WTC11 (cell line): ENCODE measurements at regions not wholly inside any gene's neighbourhood (a gene's known extent, or its start where the extent isn't known, plus 50 kb on each side); places are given as distances from the start of the nearest gene placed in this dataset.
A peak's percentile ranks its signal among the peaks of the same experiment; 100 is the strongest.

Source experiments
- ATAC-seq: fragments of 200-7000 bp; cut with Tn5 transposase; 2 replicates; pipeline ENCODE4 v1.10.0; 2021; ENCODE audit warnings: mild to moderate bottlenecking, moderate library complexity
- CTCF ChIA-PET: fragments of 300-600 bp; sonication (Branson Sonifier 250); formaldehyde crosslinking; loops from one replicate; lab custom pipeline; 2021; ENCODE audit warnings: antibody characterized with exemption; lab: Charles Lee
- POLR2A ChIA-PET: fragments of 350-600 bp; sonication (Branson Sonifier 250); formaldehyde crosslinking; loops from one replicate; lab custom pipeline; 2021; ENCODE audit warnings: antibody characterized with exemption; lab: Charles Lee
- DNase-seq: peaks from one replicate; pipeline ENCODE4 v3.0.0; 2021; ENCODE audit warnings: low spot score
- H3K27ac Mint-ChIP-seq: 2 replicates; pipeline ENCODE4 v1.8.0; 2021; ENCODE audit warnings: mixed read lengths
- H3K27me3 Mint-ChIP-seq: 2 replicates; pipeline ENCODE4 v1.8.0; 2021; ENCODE audit warnings: low read depth, mild to moderate bottlenecking, moderate library complexity, mixed read lengths
- H3K36me3 Mint-ChIP-seq: 2 replicates; pipeline ENCODE4 v1.8.0; 2021; ENCODE audit warnings: mixed read lengths
- H3K4me1 Mint-ChIP-seq: 2 replicates; pipeline ENCODE4 v1.8.0; 2022; ENCODE audit warnings: mixed read lengths
- H3K4me3 Mint-ChIP-seq: 2 replicates; pipeline ENCODE4 v1.8.0; 2021; ENCODE audit warnings: mild to moderate bottlenecking, moderate library complexity, mixed read lengths
- H3K9me3 Mint-ChIP-seq: 2 replicates; pipeline ENCODE4 v1.8.0; 2021; ENCODE audit warnings: mixed read lengths
- ETV6 ChIP-seq: sonication (generic); formaldehyde crosslinking; IDR thresholded peaks from 2 replicates; pipeline ENCODE4 v1.8.1; 2022; ENCODE audit warnings: mild to moderate bottlenecking, missing genetic modification reagents
- FOXP1 ChIP-seq: sonication (generic); formaldehyde crosslinking; IDR thresholded peaks from 2 replicates; pipeline ENCODE4 v1.8.0; 2022; ENCODE audit warnings: missing genetic modification reagents, mild to moderate bottlenecking, moderate library complexity, borderline replicate concordance
- KAT7 ChIP-seq: sonication (generic); formaldehyde crosslinking; IDR thresholded peaks from 2 replicates; pipeline ENCODE4 v1.8.1; 2023; ENCODE audit warnings: missing genetic modification reagents, mild to moderate bottlenecking, borderline replicate concordance
- NR3C1 ChIP-seq: sonication (generic); formaldehyde crosslinking; conservative IDR thresholded peaks from 2 replicates; pipeline ENCODE4 v1.8.1; 2023; ENCODE audit warnings: low read depth, mild to moderate bottlenecking, missing genetic modification reagents
- SMAD3 ChIP-seq: sonication (generic); formaldehyde crosslinking; IDR thresholded peaks from 2 replicates; pipeline ENCODE4 v1.8.0; 2022; ENCODE audit warnings: missing genetic modification reagents, mild to moderate bottlenecking, borderline replicate concordance
- SP1 ChIP-seq: sonication (generic); formaldehyde crosslinking; conservative IDR thresholded peaks from 2 replicates; pipeline ENCODE4 v1.8.1; 2022; ENCODE audit warnings: missing genetic modification reagents
- ZNF138 ChIP-seq: sonication (generic); formaldehyde crosslinking; conservative IDR thresholded peaks from 2 replicates; pipeline ENCODE4 v1.8.1; 2022; ENCODE audit warnings: mild to moderate bottlenecking, moderate library complexity, missing genetic modification reagents
- ZNF219 ChIP-seq: sonication (generic); formaldehyde crosslinking; IDR thresholded peaks from 2 replicates; pipeline ENCODE4 v1.8.0; 2023; ENCODE audit warnings: missing genetic modification reagents, mild to moderate bottlenecking, borderline replicate concordance
- ZNF232 ChIP-seq: sonication (generic); formaldehyde crosslinking; IDR thresholded peaks from 2 replicates; pipeline ENCODE4 v1.8.0; 2022; ENCODE audit warnings: mild to moderate bottlenecking, missing genetic modification reagents
- ZNF317 ChIP-seq: sonication (generic); formaldehyde crosslinking; IDR thresholded peaks from 2 replicates; pipeline ENCODE4 v1.8.1; 2023; ENCODE audit warnings: low read depth, mild to moderate bottlenecking, moderate library complexity, missing genetic modification reagents, borderline replicate concordance
- ZNF396 ChIP-seq: fragments of 250-450 bp; sonication (Bioruptor Pico); IDR thresholded peaks from 2 replicates; pipeline ENCODE4 v1.8.0; 2021; ENCODE audit warnings: mild to moderate bottlenecking, moderate library complexity, borderline replicate concordance
- TF ChIP-seq, protein P1 (sequence below): fragments of 200-600 bp; IDR thresholded peaks from 2 replicates; pipeline ENCODE4 v1.8.0; 2022; ENCODE audit warnings: antibody characterized with exemption
- TF ChIP-seq, protein P2 (sequence below): sonication (generic); formaldehyde crosslinking; IDR thresholded peaks from 2 replicates; pipeline ENCODE4 v1.8.1; 2022; ENCODE audit warnings: low read depth, missing genetic modification reagents, borderline replicate concordance
- TF ChIP-seq, protein P3 (sequence below): sonication (generic); formaldehyde crosslinking; IDR thresholded peaks from 2 replicates; pipeline ENCODE4 v1.8.0; 2022; ENCODE audit warnings: mild to moderate bottlenecking, missing genetic modification reagents
- TF ChIP-seq, protein P4 (sequence below): sonication (generic); formaldehyde crosslinking; IDR thresholded peaks from 2 replicates; pipeline ENCODE4 v1.8.1; 2022; ENCODE audit warnings: mild to moderate bottlenecking, moderate library complexity, missing genetic modification reagents
- TF ChIP-seq, protein P5 (sequence below): sonication (generic); formaldehyde crosslinking; IDR thresholded peaks from 2 replicates; pipeline ENCODE4 v1.8.1; 2022; ENCODE audit warnings: mild to moderate bottlenecking, missing genetic modification reagents, moderate library complexity, borderline replicate concordance
- TF ChIP-seq, protein P6 (sequence below): sonication (generic); formaldehyde crosslinking; IDR thresholded peaks from 2 replicates; pipeline ENCODE4 v1.8.0; 2022; ENCODE audit warnings: mild to moderate bottlenecking, missing genetic modification reagents
- TF ChIP-seq, protein P7 (sequence below): sonication (generic); formaldehyde crosslinking; IDR thresholded peaks from 2 replicates; pipeline ENCODE4 v1.8.0; 2023; ENCODE audit warnings: missing genetic modification reagents, mild to moderate bottlenecking, borderline replicate concordance

DNA sequence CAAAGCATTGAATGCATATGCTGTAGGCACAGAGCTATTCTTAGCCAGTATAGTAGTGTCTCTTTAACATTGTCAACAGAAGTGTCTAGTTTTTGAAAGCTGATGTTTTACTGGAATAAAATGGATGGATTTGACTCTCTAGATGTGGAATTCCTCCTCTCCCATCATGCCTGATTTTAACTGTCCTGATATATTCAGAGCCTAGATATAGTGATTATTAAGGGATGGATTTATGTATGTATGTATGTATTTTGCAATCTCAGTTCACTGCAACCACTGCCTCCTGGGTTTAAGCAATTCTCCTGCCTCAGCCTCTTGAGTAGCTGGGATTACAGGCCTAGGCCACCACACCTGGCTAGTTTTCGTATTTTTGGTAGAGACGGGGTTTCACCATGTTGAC lies 144.8 kb upstream of the NAV3 start:
- H3K36me3 Mint-ChIP-seq, result no peaks in the 10 kb centered on the region

DNA sequence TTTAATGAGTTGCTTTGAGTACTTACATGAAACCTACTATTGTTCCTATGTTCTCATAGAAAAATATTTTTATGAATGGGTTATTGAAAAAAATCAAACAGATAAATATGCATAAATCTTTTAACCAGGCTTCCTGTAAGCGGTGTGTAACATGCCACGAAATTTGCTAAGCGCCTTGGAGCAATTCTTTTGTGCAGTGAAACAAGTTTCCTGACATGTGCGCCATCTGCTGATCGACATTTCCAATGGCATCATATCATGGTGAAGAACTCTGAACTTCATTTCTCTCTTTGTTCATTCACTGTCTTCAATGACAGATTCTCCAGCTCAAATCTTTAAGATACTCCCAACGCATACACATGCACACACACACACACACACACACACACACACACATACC lies 145.6 kb upstream of the NAV3 start:
- peak; percentile 58 for DNase-seq
- no peak overlapping the region for H3K27ac Mint-ChIP-seq
- no peaks in the 10 kb centered on the region for H3K9me3 Mint-ChIP-seq
- no peaks in the 10 kb centered on the region for H3K36me3 Mint-ChIP-seq
- peak; percentile 81 for ATAC-seq
- H3K4me1 Mint-ChIP-seq, result peaks cover 10% of the 10 kb centered on the region
- no peak overlapping the region for H3K4me3 Mint-ChIP-seq
- TF ChIP-seq, protein P1, sequence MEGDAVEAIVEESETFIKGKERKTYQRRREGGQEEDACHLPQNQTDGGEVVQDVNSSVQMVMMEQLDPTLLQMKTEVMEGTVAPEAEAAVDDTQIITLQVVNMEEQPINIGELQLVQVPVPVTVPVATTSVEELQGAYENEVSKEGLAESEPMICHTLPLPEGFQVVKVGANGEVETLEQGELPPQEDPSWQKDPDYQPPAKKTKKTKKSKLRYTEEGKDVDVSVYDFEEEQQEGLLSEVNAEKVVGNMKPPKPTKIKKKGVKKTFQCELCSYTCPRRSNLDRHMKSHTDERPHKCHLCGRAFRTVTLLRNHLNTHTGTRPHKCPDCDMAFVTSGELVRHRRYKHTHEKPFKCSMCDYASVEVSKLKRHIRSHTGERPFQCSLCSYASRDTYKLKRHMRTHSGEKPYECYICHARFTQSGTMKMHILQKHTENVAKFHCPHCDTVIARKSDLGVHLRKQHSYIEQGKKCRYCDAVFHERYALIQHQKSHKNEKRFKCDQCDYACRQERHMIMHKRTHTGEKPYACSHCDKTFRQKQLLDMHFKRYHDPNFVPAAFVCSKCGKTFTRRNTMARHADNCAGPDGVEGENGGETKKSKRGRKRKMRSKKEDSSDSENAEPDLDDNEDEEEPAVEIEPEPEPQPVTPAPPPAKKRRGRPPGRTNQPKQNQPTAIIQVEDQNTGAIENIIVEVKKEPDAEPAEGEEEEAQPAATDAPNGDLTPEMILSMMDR, result peak; percentile 33; the same call in 1 of the 2 replicates
- TF ChIP-seq ZNF219, result no peak
- ChIA-PET CTCF (interaction anchor here (0.6 to 1.8 kb wide), 8 partner anchors 54 to 532 kb away, joined by 3 to 21 read pairs (median 4); no protein-coding TSS in a partner anchor), POLR2A (interaction anchor here (0.6 kb wide), 1 partner anchor 40 kb away, joined by 4 read pairs; no protein-coding TSS in a partner anchor)
- H3K27me3 Mint-ChIP-seq, result no peaks in the 10 kb centered on the region

More for the DNA sequence above, 144.8 kb upstream of the NAV3 start:
- no peak overlapping the region for H3K27ac Mint-ChIP-seq
- TF ChIP-seq ETV6 (CRISPR knock-in tag) (no peak), NR3C1 (CRISPR knock-in tag) (no peak), SP1 (CRISPR knock-in tag) (no peak), ZNF396 (CRISPR knock-in tag) (no peak), ZNF232 (CRISPR knock-in tag) (no peak), ZNF138 (CRISPR knock-in tag) (no peak), ZNF317 (CRISPR knock-in tag) (no peak), FOXP1 (no peak), KAT7 (CRISPR knock-in tag) (no peak), SMAD3 (CRISPR knock-in tag) (no peak)
- TF ChIP-seq, protein P2, sequence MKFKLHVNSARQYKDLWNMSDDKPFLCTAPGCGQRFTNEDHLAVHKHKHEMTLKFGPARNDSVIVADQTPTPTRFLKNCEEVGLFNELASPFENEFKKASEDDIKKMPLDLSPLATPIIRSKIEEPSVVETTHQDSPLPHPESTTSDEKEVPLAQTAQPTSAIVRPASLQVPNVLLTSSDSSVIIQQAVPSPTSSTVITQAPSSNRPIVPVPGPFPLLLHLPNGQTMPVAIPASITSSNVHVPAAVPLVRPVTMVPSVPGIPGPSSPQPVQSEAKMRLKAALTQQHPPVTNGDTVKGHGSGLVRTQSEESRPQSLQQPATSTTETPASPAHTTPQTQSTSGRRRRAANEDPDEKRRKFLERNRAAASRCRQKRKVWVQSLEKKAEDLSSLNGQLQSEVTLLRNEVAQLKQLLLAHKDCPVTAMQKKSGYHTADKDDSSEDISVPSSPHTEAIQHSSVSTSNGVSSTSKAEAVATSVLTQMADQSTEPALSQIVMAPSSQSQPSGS (CRISPR knock-in tag), result no peak
- TF ChIP-seq, protein P3, sequence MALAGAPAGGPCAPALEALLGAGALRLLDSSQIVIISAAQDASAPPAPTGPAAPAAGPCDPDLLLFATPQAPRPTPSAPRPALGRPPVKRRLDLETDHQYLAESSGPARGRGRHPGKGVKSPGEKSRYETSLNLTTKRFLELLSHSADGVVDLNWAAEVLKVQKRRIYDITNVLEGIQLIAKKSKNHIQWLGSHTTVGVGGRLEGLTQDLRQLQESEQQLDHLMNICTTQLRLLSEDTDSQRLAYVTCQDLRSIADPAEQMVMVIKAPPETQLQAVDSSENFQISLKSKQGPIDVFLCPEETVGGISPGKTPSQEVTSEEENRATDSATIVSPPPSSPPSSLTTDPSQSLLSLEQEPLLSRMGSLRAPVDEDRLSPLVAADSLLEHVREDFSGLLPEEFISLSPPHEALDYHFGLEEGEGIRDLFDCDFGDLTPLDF, result no peak
- TF ChIP-seq, protein P4, sequence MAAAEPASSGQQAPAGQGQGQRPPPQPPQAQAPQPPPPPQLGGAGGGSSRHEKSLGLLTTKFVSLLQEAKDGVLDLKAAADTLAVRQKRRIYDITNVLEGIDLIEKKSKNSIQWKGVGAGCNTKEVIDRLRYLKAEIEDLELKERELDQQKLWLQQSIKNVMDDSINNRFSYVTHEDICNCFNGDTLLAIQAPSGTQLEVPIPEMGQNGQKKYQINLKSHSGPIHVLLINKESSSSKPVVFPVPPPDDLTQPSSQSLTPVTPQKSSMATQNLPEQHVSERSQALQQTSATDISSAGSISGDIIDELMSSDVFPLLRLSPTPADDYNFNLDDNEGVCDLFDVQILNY, result no peak
- TF ChIP-seq, protein P5, sequence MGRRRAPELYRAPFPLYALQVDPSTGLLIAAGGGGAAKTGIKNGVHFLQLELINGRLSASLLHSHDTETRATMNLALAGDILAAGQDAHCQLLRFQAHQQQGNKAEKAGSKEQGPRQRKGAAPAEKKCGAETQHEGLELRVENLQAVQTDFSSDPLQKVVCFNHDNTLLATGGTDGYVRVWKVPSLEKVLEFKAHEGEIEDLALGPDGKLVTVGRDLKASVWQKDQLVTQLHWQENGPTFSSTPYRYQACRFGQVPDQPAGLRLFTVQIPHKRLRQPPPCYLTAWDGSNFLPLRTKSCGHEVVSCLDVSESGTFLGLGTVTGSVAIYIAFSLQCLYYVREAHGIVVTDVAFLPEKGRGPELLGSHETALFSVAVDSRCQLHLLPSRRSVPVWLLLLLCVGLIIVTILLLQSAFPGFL (CRISPR knock-in tag), result no peak
- TF ChIP-seq, protein P6, sequence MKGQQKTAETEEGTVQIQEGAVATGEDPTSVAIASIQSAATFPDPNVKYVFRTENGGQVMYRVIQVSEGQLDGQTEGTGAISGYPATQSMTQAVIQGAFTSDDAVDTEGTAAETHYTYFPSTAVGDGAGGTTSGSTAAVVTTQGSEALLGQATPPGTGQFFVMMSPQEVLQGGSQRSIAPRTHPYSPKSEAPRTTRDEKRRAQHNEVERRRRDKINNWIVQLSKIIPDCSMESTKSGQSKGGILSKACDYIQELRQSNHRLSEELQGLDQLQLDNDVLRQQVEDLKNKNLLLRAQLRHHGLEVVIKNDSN (CRISPR knock-in tag), result no peak
- TF ChIP-seq, protein P7, sequence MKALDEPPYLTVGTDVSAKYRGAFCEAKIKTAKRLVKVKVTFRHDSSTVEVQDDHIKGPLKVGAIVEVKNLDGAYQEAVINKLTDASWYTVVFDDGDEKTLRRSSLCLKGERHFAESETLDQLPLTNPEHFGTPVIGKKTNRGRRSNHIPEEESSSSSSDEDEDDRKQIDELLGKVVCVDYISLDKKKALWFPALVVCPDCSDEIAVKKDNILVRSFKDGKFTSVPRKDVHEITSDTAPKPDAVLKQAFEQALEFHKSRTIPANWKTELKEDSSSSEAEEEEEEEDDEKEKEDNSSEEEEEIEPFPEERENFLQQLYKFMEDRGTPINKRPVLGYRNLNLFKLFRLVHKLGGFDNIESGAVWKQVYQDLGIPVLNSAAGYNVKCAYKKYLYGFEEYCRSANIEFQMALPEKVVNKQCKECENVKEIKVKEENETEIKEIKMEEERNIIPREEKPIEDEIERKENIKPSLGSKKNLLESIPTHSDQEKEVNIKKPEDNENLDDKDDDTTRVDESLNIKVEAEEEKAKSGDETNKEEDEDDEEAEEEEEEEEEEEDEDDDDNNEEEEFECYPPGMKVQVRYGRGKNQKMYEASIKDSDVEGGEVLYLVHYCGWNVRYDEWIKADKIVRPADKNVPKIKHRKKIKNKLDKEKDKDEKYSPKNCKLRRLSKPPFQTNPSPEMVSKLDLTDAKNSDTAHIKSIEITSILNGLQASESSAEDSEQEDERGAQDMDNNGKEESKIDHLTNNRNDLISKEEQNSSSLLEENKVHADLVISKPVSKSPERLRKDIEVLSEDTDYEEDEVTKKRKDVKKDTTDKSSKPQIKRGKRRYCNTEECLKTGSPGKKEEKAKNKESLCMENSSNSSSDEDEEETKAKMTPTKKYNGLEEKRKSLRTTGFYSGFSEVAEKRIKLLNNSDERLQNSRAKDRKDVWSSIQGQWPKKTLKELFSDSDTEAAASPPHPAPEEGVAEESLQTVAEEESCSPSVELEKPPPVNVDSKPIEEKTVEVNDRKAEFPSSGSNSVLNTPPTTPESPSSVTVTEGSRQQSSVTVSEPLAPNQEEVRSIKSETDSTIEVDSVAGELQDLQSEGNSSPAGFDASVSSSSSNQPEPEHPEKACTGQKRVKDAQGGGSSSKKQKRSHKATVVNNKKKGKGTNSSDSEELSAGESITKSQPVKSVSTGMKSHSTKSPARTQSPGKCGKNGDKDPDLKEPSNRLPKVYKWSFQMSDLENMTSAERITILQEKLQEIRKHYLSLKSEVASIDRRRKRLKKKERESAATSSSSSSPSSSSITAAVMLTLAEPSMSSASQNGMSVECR (CRISPR knock-in tag), result no peak
- no peaks in the 10 kb centered on the region for H3K27me3 Mint-ChIP-seq
- ATAC-seq (no peak), DNase-seq (no peak)
- H3K4me1 Mint-ChIP-seq, result peaks cover 10% of the 10 kb centered on the region
- H3K9me3 Mint-ChIP-seq, result no peaks in the 10 kb centered on the region
- H3K4me3 Mint-ChIP-seq, result no peak overlapping the region
- ChIA-PET CTCF (interaction anchor here (0.6 to 1.8 kb wide), 8 partner anchors 55 to 533 kb away, joined by 3 to 21 read pairs (median 4); no protein-coding TSS in a partner anchor), POLR2A (interaction anchor here (0.6 kb wide), 1 partner anchor 41 kb away, joined by 4 read pairs; no protein-coding TSS in a partner anchor)
